K562 (cell line): ENCODE measurements at regions not wholly inside any gene's neighbourhood (a gene's known extent, or its start where the extent isn't known, plus 50 kb on each side); places are given as distances from the start of the nearest gene placed in this dataset.

Source experiments
- ETV5 ChIP-seq: sonication (generic); formaldehyde crosslinking; IDR thresholded peaks from 2 replicates; pipeline ENCODE4 v1.4.0; 2020; ENCODE audit warnings: low read depth, mild to moderate bottlenecking, missing genetic modification reagents
- FOXA3 ChIP-seq, 2 experiments: fragments of 450-650 bp in 1 of 2; sonication (generic) in 1 of 2; formaldehyde crosslinking; IDR thresholded peaks in 1 of 2; conservative IDR thresholded peaks in 1 of 2; 2 replicates each; pipeline versions ENCODE4 v1.4.0 to v1.8.0; 2020 to 2022; ENCODE audit warnings: mild to moderate bottlenecking in 2 of 2, missing genetic modification reagents in 1 of 2
- SIN3A ChIP-seq, 2 experiments: fragments of 150-350 bp in 1 of 2; IDR thresholded peaks; 2 replicates each; pipeline ENCODE4 v1.6.1; 2011 to 2016; ENCODE audit warnings: borderline replicate concordance in 2 of 2, low read depth in 2 of 2, low read length in 2 of 2, mild to moderate bottlenecking in 2 of 2, moderate library complexity in 2 of 2; ENCODE audit not compliant: control insufficient read depth in 1 of 2
- ZKSCAN8 ChIP-seq: fragments of 200-800 bp; sonication (Bioruptor generic); IDR thresholded peaks from 2 replicates; pipeline ENCODE4 v1.6.1; 2016; ENCODE audit warnings: missing genetic modification characterization, missing compliant biosample characterization
- TF ChIP-seq, protein P1 (sequence below), 3 experiments: IDR thresholded peaks in 2 of 3; conservative IDR thresholded peaks in 1 of 3; 2 replicates each; pipeline ENCODE4 v1.5.1; 2011 to 2012; ENCODE audit warnings: low read length in 3 of 3, mild to moderate bottlenecking in 3 of 3, control low read depth in 2 of 3, improper control_type of control experiment in 1 of 3, inconsistent platforms in 1 of 3, low read depth in 1 of 3, mixed read lengths in 1 of 3, moderate library complexity in 1 of 3; ENCODE audit not compliant: insufficient read depth in 2 of 3
- TF ChIP-seq, protein P2 (sequence below): fragments of 200-800 bp; sonication (Bioruptor generic); IDR thresholded peaks from 2 replicates; pipeline ENCODE4 v1.6.1; 2017; ENCODE audit warnings: missing genetic modification characterization, missing compliant biosample characterization

DNA sequence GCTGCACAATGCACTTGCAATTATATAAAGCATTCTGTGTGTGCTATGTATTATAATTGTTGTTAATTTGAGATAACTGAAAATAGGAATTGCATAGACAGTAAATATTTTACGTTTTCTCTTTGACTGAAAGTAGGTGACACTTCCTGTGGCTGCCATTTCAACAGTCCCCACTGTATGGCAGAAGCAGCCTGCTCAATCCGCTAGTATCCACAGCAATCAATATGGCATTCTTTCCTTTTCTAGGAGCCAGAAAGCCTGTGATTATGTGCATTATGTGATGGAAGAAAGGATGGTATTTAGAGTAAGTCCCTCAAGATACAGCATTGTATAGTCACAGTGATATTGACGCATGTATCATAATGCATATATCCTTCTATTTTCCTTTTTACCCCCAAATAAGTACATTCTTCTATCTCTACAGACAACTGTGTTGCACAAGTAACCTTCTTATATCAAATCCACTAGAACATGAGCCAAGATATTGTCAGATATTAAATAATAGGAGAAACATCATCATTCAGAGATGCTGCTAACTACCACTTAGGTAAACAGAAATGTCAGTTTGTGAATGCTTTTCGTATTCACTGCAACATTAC, 59.7 kb downstream of the CARTPT start (continued):
- no peak for TF ChIP-seq SIN3A (IDR thresholded peaks at IDR 0.05; ENCODE audit: borderline replicate concordance in 2 of 2, control insufficient read depth in 1 of 2, low read depth in 2 of 2, low read length in 2 of 2)
- TF ChIP-seq, protein P1, sequence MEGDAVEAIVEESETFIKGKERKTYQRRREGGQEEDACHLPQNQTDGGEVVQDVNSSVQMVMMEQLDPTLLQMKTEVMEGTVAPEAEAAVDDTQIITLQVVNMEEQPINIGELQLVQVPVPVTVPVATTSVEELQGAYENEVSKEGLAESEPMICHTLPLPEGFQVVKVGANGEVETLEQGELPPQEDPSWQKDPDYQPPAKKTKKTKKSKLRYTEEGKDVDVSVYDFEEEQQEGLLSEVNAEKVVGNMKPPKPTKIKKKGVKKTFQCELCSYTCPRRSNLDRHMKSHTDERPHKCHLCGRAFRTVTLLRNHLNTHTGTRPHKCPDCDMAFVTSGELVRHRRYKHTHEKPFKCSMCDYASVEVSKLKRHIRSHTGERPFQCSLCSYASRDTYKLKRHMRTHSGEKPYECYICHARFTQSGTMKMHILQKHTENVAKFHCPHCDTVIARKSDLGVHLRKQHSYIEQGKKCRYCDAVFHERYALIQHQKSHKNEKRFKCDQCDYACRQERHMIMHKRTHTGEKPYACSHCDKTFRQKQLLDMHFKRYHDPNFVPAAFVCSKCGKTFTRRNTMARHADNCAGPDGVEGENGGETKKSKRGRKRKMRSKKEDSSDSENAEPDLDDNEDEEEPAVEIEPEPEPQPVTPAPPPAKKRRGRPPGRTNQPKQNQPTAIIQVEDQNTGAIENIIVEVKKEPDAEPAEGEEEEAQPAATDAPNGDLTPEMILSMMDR (IDR thresholded peaks at IDR 0.05 in 2 of 3, conservative IDR thresholded peaks at IDR 0.05 in 1 of 3; ENCODE audit: insufficient read depth in 2 of 3, low read depth in 1 of 3, low read length in 3 of 3): peak in 2 of 3 experiments; percentile 37 to 43; a peak in 4 of 6 replicates
- no peak for TF ChIP-seq FOXA3 (CRISPR knock-in tag; conservative IDR thresholded peaks at IDR 0.05 in 1 of 2, IDR thresholded peaks at IDR 0.05 in 1 of 2)
- no peak for TF ChIP-seq ETV5 (CRISPR knock-in tag)
- TF ChIP-seq, protein P2, sequence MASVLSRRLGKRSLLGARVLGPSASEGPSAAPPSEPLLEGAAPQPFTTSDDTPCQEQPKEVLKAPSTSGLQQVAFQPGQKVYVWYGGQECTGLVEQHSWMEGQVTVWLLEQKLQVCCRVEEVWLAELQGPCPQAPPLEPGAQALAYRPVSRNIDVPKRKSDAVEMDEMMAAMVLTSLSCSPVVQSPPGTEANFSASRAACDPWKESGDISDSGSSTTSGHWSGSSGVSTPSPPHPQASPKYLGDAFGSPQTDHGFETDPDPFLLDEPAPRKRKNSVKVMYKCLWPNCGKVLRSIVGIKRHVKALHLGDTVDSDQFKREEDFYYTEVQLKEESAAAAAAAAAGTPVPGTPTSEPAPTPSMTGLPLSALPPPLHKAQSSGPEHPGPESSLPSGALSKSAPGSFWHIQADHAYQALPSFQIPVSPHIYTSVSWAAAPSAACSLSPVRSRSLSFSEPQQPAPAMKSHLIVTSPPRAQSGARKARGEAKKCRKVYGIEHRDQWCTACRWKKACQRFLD (CRISPR knock-in tag): no peak
- TF ChIP-seq ZKSCAN8: no peak
